Gastrocnemius medialis (tissue), 4 donors: ENCODE measurements at regions not wholly inside any gene's neighbourhood (a gene's known extent, or its start where the extent isn't known, plus 50 kb on each side); places are given as distances from the start of the nearest gene placed in this dataset.

ENCODE experiments used
- POLR2A ChIP-seq, 2 donors: fragments of 450-650 bp; IDR thresholded peaks; one replicate each; pipeline ENCODE4 v1.6.1; 2017; ENCODE audit warnings: antibody characterized with exemption in 2 of 2, mild to moderate bottlenecking in 2 of 2, moderate library complexity in 2 of 2
- TF ChIP-seq, protein P1 (sequence below), 5 experiments: fragments of 450-650 bp in 3 of 5; fragments of 200-600 bp in 2 of 5; sonication (generic) in 2 of 5; IDR thresholded peaks in 4 of 5; conservative IDR thresholded peaks in 1 of 5; 1 replicate in 4 of 5; 2 replicates in 1 of 5; pipeline ENCODE4 v1.5.1; 2016 to 2019; ENCODE audit warnings: antibody characterized with exemption in 5 of 5, mild to moderate bottlenecking in 3 of 5, moderate library complexity in 3 of 5

DNA sequence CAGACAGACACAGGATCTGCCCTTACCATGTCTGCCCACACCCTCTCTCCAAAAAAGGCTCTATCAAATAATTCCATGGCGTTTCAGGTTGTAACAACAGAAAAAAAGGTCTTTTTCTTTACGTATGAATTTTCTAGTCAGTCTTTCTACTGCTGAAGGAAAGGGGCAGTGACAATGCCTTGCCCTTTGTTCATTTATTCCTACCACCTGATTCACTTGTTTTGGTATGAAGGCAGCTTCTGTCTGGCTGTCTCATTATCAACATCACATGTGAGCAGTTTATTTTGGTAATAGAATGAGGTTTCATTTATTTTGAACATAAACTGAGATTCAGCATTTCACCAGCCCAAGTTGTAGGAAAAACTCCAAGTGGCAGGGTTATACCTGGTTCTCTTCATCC, 94.3 kb upstream of the KLF7 start:
- TF ChIP-seq, protein P1, sequence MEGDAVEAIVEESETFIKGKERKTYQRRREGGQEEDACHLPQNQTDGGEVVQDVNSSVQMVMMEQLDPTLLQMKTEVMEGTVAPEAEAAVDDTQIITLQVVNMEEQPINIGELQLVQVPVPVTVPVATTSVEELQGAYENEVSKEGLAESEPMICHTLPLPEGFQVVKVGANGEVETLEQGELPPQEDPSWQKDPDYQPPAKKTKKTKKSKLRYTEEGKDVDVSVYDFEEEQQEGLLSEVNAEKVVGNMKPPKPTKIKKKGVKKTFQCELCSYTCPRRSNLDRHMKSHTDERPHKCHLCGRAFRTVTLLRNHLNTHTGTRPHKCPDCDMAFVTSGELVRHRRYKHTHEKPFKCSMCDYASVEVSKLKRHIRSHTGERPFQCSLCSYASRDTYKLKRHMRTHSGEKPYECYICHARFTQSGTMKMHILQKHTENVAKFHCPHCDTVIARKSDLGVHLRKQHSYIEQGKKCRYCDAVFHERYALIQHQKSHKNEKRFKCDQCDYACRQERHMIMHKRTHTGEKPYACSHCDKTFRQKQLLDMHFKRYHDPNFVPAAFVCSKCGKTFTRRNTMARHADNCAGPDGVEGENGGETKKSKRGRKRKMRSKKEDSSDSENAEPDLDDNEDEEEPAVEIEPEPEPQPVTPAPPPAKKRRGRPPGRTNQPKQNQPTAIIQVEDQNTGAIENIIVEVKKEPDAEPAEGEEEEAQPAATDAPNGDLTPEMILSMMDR (IDR thresholded peaks at IDR 0.05 in 4 of 5, conservative IDR thresholded peaks at IDR 0.05 in 1 of 5): no peak
- TF ChIP-seq POLR2A (IDR thresholded peaks at IDR 0.05): no peak
